MG63 (cell line): ENCODE measurements at regions not wholly inside any gene's neighbourhood (a gene's known extent, or its start where the extent isn't known, plus 50 kb on each side); places are given as distances from the start of the nearest gene placed in this dataset.
"Not testable (repeated sequence)": the region's sequence is repeated elsewhere in the genome, so short reads cannot be mapped to it uniquely, and the experiment has no call there.

ENCODE experiments used
- DNase-seq: peaks from one replicate; pipeline ENCODE4 v3.0.0-alpha.2; 2020
- H3K27me3 ChIP-seq: fragments of 250-450 bp; sonication (Bioruptor Pico); 2 replicates; pipeline ENCODE4 v1.5.1; 2020; ENCODE audit warnings: mild to moderate bottlenecking, moderate library complexity
- H3K36me3 ChIP-seq: fragments of 250-450 bp; sonication (Bioruptor Pico); 2 replicates; pipeline ENCODE4 v1.5.1; 2020; ENCODE audit warnings: mild to moderate bottlenecking, moderate library complexity
- H3K4me3 ChIP-seq: fragments of 250-450 bp; sonication (Bioruptor Pico); 2 replicates; pipeline ENCODE4 v1.5.1; 2020; ENCODE audit warnings: mild to moderate bottlenecking, moderate library complexity
- H3K9me3 ChIP-seq: fragments of 250-450 bp; sonication (Bioruptor Pico); 2 replicates; pipeline ENCODE4 v1.5.1; 2020; ENCODE audit warnings: mild to moderate bottlenecking, moderate library complexity

DNA sequence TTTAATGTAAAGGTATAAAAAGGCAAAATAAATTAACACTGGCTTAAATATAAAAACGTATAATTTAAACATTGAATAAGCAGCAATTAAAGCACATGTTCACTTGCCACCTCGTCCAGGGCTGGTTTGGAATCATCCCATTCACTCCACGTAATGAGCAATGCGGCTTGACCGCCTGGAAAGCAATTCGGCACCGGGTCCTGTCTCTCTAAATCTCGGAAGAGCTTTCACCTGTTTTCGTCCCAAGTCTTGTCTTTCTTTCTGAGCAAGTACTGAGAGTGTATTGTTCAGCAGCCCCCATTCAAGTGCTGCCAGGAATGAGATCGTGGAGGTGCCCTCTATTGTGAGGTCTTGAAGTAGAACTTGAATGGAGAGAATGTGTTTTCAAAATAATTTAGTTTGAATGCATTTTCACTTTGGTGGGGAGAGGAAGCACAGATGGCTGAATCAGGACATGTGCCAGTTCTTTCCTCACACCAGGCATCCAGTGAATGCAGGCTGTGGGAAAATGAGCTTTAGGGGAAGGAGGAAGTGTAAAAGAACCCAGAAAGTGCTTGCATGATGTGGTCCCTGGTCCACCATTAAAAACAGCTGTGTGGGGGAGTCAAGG lies 515.2 kb downstream of the REEP3 start:
- no peak for DNase-seq

DNA sequence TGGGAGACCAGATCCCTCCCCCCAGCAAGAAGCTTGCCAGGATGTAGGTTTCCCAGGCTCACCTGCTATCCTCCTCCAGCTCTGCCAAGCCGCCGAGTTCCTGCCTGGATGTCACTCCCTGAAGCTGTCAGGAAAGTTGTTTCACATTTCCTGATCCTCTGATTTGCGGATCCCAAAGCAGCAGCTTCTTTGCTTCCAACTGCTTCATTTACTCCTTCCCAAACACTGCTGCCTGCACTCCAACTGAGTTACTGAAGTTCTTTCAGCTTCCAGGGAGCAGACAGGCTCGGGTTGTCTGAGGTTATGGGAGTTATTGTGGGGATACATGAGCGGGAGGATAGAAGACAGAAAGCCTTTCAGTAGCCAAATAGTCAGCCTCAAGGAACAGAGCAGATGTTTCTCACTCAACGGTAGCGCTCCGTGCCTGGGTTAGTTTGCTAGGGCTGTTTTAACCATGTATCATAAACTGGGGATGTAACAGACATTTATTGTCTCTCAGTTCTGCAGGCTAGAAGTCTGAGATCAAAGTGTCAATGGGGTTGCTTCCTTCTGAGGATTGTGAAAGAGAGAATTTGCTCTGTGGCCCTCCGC lies 516.0 kb downstream of the REEP3 start:
- H3K4me3 ChIP-seq: no peak overlapping the region
- no peaks in the 10 kb centered on the region for H3K9me3 ChIP-seq
- H3K36me3 ChIP-seq: no peaks in the 10 kb centered on the region
- DNase-seq: no peak
- peaks cover 8% of the 10 kb centered on the region; the same call in 1 of the 2 replicates for H3K27me3 ChIP-seq

More for the DNA sequence above, 515.2 kb downstream of the REEP3 start:
- Histone ChIP-seq H3K9me3 (no peaks in the 10 kb centered on the region), H3K4me3 (no peak overlapping the region), H3K27me3 (peaks cover 8% of the 10 kb centered on the region; the same call in 1 of the 2 replicates), H3K36me3 (no peaks in the 10 kb centered on the region)

DNA sequence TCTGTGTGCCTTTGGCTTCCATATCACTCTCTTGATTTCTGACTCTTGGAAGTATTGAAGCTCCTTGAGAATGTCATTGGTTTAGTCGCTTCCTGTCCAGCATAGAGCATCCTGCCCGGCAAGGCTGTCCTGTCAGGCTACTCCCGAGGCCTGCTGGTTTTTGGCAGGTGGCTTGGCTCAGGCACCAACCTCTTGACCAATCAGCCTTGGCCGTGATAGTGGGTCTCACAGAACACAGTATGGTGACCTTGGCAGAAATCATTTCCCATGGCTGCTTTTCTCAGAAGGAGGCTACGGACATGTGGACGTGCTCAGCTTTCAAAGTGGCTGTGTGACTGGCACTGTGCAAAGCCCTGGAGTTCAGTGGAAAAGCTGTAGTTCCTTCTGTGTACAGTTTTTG lies 516.9 kb downstream of the REEP3 start:
- Histone ChIP-seq H3K9me3 (no peaks in the 10 kb centered on the region), H3K36me3 (no peaks in the 10 kb centered on the region), H3K27me3 (peaks cover 8% of the 10 kb centered on the region; the same call in 1 of the 2 replicates), H3K4me3 (no peak overlapping the region)
- DNase-seq: no peak

DNA sequence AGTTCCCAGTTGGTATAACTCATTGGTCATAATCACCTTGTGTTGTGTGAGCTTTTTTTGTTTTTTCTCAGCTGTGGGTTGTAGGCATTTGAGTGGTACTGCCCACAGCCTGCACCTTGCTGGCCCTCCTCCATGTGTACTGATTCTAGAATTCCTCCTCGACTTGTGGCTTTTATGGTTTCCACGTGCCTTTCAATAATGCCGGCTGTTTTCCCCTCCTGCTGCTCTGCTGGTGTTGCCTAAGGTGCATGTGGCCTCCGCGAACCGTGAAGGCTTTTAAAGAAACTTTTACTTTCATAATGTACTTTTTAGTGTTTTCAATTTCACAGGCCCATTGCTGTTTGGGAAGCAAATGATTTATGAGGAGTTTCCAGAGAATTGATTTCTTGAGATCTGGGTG lies 518.0 kb downstream of the REEP3 start:
- Histone ChIP-seq H3K4me3 (no peak overlapping the region), H3K36me3 (no peaks in the 10 kb centered on the region), H3K27me3 (peaks cover 8% of the 10 kb centered on the region; the same call in 1 of the 2 replicates), H3K9me3 (no peaks in the 10 kb centered on the region)
- no peak for DNase-seq

DNA sequence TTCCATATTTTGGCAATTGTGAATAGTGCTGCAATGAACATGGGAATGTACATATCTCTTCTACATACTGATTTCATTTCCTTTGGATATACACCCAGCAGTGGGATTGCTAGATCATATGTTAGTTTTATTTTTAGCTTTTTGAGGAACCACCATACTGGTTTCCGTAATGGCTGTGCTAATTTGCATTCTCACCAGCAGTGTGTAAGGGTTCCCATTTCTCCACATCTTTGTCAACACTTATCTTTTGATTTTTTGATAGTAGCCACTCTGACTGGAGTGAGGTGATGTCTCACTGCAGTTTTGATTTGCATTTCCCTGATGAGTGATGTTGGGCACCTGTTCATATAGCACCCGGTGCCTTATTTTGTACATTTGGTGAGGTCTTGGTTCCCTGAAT lies 519.6 kb downstream of the REEP3 start:
- H3K9me3 ChIP-seq: no peaks in the 10 kb centered on the region
- H3K27me3 ChIP-seq: peaks cover 6% of the 10 kb centered on the region; the same call in 1 of the 2 replicates
- no peak overlapping the region for H3K4me3 ChIP-seq
- no peak for DNase-seq
- no peaks in the 10 kb centered on the region for H3K36me3 ChIP-seq

DNA sequence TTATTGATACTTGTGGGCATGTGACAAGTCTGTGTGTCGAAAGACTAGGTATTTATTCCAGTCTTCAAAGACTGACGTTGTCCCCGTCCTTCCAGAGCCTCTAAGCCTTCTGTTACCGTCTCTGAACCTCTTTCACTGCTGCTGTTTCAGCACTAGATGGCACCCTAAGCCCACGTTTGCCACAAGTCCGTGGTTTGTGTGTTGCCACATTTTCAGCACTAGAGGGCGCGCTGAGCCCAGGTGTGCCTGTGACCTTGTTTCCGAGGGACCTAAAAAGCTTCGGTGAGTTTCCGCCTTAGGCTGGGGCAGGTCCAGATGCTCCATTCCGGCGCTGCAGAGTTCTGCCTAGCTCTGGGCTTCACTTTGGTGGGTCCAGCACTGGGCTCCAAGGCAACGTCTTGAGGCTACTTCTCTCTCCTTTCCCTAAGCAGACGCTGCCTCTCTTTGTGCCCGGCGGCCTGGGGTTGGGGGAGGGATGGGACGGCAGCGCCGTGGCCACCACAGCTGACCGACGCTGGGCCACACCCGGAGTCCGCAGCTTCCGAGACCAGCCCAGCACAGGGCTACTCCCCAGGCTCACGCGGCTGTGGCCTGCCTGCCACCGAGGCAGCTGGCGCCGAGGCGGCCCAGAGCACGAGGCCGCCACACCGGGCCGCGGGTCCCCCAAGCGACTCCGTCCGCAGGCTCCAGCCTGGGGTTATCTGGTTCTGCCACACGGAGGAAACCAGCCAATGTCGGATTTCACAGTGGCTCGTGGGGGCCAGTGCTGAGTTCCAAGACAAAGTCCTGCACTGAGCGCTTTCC lies 520.2 kb downstream of the REEP3 start:
- peak overlapping the region; percentile 28 for H3K4me3 ChIP-seq

DNA sequence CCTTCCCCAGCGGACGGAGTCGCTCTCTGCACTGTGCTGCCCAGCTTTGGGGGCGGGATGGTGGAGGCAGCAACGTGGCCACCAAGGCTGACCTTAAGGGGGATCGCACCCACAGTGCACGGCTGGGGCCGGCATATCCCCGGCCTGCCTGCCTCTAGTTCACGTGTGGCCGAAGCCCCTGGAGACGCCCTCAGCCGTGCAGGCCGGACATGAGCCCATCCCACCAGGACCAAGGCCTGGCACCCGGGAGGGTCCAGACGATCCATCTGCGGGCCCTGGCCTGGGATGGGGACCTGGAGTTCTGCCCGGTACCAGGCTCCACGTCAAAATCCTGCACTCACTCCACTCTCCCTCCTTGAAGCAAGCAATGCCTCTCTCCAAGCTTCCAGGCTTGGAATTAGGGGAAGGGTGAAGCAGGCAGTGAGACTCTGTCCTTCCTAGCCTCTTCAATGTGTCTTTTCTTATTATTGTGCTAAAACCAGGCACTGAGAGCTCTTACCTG lies 520.8 kb downstream of the REEP3 start:
- no peaks in the 10 kb centered on the region for H3K9me3 ChIP-seq

More for the DNA sequence above, 520.2 kb downstream of the REEP3 start:
- H3K27me3 ChIP-seq: 0 out of 2 replicates have a peak, but pooled peaks cover 2% of the 10 kb centered on the region
- H3K36me3 ChIP-seq: no peaks in the 10 kb centered on the region
- no peaks in the 10 kb centered on the region for H3K9me3 ChIP-seq
- peak; percentile 34 for DNase-seq

DNA sequence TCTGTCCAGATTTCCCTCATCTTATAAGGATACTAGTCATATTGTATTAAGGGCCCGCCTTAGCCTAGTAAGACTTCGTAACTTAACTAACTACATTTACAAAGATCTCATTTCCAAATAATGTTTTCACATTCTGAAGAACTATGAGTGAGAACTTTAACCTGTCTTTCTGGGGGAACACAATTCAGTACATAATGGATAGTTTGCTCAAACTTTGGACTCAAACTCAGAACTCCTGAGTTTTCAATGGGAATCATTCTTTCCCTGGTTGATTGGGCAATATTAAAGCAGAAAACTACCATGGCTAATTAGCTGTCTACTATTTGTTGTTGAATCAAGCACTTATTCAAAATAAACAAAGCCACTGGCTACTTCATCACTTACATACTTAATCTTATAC lies 522.9 kb downstream of the REEP3 start:
- Histone ChIP-seq H3K9me3 (no peaks in the 10 kb centered on the region), H3K36me3 (no peaks in the 10 kb centered on the region), H3K4me3 (no peak overlapping the region), H3K27me3 (peaks cover 2% of the 10 kb centered on the region; the same call in 1 of the 2 replicates)
- DNase-seq: no peak

More for the DNA sequence above, 520.8 kb downstream of the REEP3 start:
- Histone ChIP-seq H3K27me3 (peaks cover 2% of the 10 kb centered on the region; the same call in 1 of the 2 replicates), H3K4me3 (no peak overlapping the region), H3K36me3 (no peaks in the 10 kb centered on the region)
- DNase-seq: no peak

DNA sequence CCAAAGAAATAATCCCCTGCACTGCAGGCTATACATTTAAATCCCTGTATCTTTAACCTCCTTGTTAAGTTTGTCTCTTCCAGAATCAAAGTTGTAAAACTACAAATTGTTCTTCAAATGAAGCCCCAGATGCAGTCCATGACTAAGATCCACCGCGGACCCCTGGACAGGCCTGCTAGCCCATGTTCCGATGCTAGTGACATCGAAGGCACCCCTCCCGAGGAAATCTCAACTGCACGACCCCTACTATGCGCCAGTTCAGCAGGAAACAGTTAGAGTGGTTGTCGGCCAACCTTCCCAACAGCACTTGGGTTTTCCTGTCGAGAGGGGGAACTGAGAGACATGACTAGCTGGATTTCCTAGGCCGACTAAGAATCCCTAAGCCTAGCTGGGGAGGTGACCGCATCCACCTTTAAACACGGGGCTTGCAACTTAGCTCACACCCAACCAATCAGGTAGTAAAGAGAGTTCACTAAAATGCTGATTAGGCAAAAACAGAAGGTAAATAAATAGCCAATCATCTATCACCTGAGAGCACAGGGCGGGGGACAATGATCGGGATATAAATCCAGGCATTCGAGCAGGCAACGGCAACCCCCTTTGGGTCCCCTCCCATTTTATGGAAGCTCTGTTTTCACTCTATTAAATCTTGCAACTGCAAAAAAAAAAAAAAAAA lies 523.9 kb downstream of the REEP3 start:
- not testable (repeated sequence) for H3K36me3 ChIP-seq, DNase-seq, H3K27me3 ChIP-seq, H3K9me3 ChIP-seq, H3K4me3 ChIP-seq

DNA sequence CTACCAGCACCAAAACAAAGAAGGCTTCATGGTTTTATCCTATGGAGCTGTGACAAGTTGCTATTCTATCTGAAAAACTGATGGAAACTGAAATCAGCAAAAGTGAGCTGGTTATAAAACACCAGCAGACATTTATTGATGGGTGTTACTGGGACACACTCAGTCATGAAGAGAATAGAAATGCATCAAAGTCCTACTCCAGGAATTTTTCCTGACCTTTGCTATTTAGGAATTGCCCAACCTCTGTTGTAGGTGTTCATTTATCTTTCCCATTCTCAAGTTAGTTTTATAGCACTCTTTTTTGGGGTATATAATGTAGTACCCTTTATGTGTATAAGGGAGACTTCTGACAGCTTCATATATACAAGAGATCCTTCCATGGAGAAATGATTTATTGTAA lies 533.2 kb downstream of the REEP3 start:
- Histone ChIP-seq H3K9me3 (no peaks in the 10 kb centered on the region), H3K4me3 (no peak overlapping the region), H3K36me3 (no peaks in the 10 kb centered on the region), H3K27me3 (no peaks in the 10 kb centered on the region)
- DNase-seq: no peak

DNA sequence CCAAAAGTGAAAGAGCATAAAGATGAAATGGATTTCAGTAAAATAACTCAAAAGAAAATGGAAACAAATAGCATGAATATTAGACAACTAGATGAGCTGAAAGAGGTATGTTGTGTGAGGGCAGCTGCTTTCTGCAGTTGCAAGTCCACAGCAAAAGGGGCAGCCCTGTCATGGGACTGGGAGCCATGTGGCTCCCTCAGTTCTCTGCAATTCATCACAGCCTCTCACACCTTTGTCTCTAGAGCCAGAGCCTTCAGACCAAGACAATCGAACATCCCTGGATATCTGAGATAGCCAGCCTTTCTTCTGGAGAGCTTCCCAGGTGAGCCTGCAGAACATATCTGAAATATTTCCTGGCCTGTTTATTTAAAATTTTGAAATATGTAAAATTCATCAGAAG lies 538.7 kb downstream of the REEP3 start:
- no peak for DNase-seq
- Histone ChIP-seq H3K9me3 (no peaks in the 10 kb centered on the region), H3K27me3 (no peaks in the 10 kb centered on the region), H3K36me3 (no peaks in the 10 kb centered on the region), H3K4me3 (no peak overlapping the region)

DNA sequence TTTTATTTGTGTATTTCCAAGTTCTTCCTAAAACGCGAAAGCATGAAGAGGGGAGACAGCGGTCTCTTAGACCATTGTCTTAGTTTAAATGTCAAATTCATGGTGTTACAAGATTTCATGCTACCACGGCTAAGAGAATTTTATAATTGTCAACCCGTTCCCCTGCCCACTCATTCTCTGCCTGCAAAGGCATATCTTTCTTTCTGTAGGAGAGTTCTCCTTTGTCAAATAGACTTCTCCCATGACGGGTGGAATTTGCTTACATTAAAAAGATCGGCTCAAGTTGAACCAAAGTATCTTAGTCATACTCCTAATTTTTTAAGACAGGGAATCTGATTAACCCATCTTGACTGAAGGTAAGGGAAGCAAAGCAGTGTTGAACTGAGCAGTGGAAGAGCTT lies 539.2 kb downstream of the REEP3 start:
- Histone ChIP-seq H3K9me3 (no peaks in the 10 kb centered on the region), H3K36me3 (no peaks in the 10 kb centered on the region), H3K4me3 (no peak overlapping the region), H3K27me3 (no peaks in the 10 kb centered on the region)
- no peak for DNase-seq

DNA sequence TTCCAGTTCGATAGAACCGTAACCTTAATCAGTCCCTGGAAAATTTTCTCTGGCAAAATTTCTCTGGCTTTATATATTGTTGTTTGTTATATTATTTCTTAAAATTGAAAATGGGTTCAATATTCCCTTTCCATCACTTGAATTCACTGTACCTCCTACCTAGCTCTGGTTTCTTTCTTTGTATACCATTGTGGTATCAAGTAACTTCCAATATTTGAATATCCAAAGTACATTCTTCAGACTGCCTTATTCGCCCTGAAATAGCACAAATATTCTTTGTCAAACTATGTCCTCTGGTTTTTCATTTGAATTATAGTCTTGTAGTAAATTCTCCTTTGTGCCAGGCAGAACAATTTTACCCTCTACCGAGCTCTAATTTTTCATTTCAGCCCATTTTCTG lies 541.6 kb downstream of the REEP3 start:
- H3K4me3 ChIP-seq: no peak overlapping the region
- no peak for DNase-seq
- H3K36me3 ChIP-seq: no peaks in the 10 kb centered on the region
- H3K27me3 ChIP-seq: no peaks in the 10 kb centered on the region
- no peaks in the 10 kb centered on the region for H3K9me3 ChIP-seq

DNA sequence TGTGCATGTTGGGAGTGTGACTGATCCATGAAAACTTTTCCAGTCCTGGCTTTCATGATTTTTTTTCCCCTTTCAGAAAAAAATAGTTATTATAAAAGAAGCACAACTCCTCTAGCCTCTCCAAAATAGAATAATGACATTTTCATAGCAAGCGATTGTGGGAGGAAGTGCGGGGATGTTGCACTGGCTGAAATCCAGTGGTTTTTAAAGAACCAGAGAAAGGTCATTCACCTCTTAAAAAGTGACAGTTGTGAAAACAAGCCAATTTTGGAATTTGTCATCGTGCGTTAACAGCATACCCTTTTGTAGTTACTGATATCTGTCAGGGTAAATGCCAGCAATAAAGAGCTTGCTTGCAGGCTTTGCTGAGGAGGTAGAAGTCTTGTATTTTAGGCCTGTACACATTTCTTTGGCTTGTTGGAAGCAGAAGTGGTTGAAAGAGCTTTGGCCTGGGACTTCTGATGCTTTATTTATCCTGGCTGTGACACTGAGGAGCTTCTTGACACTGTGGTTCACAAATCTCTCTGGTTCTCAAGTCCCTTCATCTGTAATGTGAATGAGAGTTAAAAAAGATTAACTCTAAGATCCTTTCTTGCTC lies 545.9 kb downstream of the REEP3 start:
- H3K27me3 ChIP-seq: no peaks in the 10 kb centered on the region
- no peak overlapping the region for H3K4me3 ChIP-seq
- no peaks in the 10 kb centered on the region for H3K9me3 ChIP-seq
- DNase-seq: no peak
- no peaks in the 10 kb centered on the region for H3K36me3 ChIP-seq

DNA sequence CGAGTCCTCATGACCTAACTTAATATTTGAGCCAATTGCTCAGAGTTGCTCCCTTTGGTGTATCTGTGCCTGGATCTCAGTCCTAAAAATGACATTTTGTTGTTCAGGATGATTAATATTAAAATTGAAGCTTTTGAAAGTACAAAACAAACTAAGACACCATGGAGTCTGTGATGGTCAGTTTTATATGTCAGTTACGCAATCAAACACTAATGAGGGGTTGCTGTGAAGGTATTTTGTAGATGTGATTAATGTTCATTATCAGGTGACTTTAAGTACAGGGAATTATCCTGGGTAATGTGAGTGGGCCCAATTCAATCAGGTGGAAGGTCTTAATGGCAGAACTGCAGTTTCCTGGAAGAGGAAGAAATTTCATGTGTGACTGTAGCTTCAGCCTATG lies 546.7 kb downstream of the REEP3 start:
- no peaks in the 10 kb centered on the region for H3K9me3 ChIP-seq
- no peak for DNase-seq
- H3K27me3 ChIP-seq: no peaks in the 10 kb centered on the region
- H3K36me3 ChIP-seq: no peaks in the 10 kb centered on the region
- H3K4me3 ChIP-seq: no peak overlapping the region

DNA sequence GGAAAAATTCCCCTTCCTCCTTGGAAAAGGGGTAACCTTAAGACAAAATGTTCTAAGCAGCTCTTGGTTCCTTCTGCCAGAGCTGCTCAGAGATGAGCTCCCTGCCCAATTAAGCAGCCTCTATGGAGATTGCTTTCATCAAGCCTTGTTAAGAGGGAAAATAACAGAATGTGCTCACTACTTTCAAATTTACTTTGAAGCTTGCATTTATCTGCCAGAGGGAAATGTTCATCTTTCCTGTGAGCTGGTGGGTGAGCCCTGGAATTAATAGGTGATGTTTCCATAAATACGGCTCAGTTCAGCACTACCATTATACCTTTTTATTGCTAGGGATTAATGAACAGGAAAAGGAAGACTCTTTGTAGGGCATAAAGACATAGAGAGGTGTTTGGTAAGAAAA lies 549.0 kb downstream of the REEP3 start:
- Histone ChIP-seq H3K27me3 (no peaks in the 10 kb centered on the region), H3K9me3 (no peaks in the 10 kb centered on the region), H3K36me3 (no peaks in the 10 kb centered on the region), H3K4me3 (no peak overlapping the region)
- DNase-seq: no peak

DNA sequence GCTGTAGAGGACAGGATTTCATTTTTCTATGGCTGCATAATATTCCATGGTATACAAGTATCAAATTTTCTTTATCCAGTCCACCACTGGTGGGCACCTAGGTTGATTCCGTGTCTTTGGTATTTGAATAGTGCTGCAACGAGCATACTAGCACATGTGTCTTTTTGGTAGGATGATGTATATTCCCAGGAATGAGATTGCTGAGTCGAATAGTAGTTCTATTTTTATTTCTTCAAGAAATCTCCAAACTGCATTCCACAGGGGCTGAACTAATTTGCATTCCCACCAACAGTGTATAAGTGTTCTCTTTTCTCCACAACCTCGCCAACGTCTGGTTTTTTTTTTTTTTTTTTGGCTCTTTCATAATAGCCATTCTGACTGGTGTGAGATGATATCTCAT lies 550.0 kb downstream of the REEP3 start:
- H3K27me3 ChIP-seq: no peaks in the 10 kb centered on the region
- no peak for DNase-seq
- no peaks in the 10 kb centered on the region for H3K36me3 ChIP-seq
- H3K4me3 ChIP-seq: no peak overlapping the region
- no peaks in the 10 kb centered on the region for H3K9me3 ChIP-seq
